SK-N-SH (cell line): ENCODE measurements at regions not wholly inside any gene's neighbourhood (a gene's known extent, or its start where the extent isn't known, plus 50 kb on each side); places are given as distances from the start of the nearest gene placed in this dataset.

Experiments used
- CTCF ChIA-PET: fragments of 300-600, 350-600 bp; formaldehyde crosslinking; extraction: SDS; loops from one replicate; lab custom pipeline; 2021; lab: Yijun Ruan, JAX
- POLR2A ChIA-PET: fragments of 350-600 bp; sonication (Branson Sonifier 250); formaldehyde crosslinking; extraction: SDS; loops from one replicate; lab custom pipeline; 2020; ENCODE audit warnings: antibody characterized with exemption, inconsistent platforms; lab: Yijun Ruan, JAX
- DNase-seq: peaks from one replicate; pipeline ENCODE4 v3.0.0; 2012
- H2AFZ ChIP-seq: fragments of 200-600 bp; sonication (generic); 2 replicates; pipeline ENCODE4 v1.8.1; 2016; ENCODE audit warnings: antibody characterized with exemption, mild to moderate bottlenecking, low read depth
- H3F3A ChIP-seq: fragments of 200-600 bp; sonication (generic); replicated peaks from 2 replicates; pipeline ENCODE3; 2016; ENCODE audit warnings: antibody characterized with exemption, mild to moderate bottlenecking; ENCODE audit not compliant: insufficient read depth
- H3K27ac ChIP-seq, 2 experiments: fragments of 200-500 bp in 1 of 2; fragments of 200-600 bp in 1 of 2; sonication (Bioruptor generic) in 1 of 2; sonication (generic), shearing (Covaris generic) in 1 of 2; 2 replicates each; pipeline versions ENCODE4 v1.5.1 to v1.6.1; 2014 to 2016; ENCODE audit warnings: low read depth in 2 of 2, inconsistent platforms in 1 of 2, low read length in 1 of 2, mild to moderate bottlenecking in 1 of 2, mixed read lengths in 1 of 2
- H3K27me3 ChIP-seq: fragments of 200-600 bp; sonication (generic), shearing (Covaris generic); 2 replicates; pipeline ENCODE4 v1.6.1; 2016; ENCODE audit warnings: mixed run types; ENCODE audit not compliant: insufficient read depth
- H3K36me3 ChIP-seq, 2 experiments: fragments of 200-500 bp in 1 of 2; fragments of 200-600 bp in 1 of 2; sonication (Bioruptor generic) in 1 of 2; sonication (generic) in 1 of 2; replicated peaks in 1 of 2; 2 replicates each; pipeline versions ENCODE3 to v1.5.1; 2014 to 2016; ENCODE audit warnings: low read length in 1 of 2, mild to moderate bottlenecking in 1 of 2; ENCODE audit not compliant: insufficient read depth in 2 of 2, control insufficient read depth in 1 of 2
- H3K4me1 ChIP-seq, 2 experiments: fragments of 200-500 bp in 1 of 2; fragments of 200-600 bp in 1 of 2; sonication (Bioruptor generic) in 1 of 2; sonication (generic), shearing (Covaris generic) in 1 of 2; 2 replicates each; pipeline versions ENCODE4 v1.5.1 to v1.6.1; 2014 to 2016; ENCODE audit warnings: low read depth in 1 of 2, low read length in 1 of 2, mixed run types in 1 of 2; ENCODE audit not compliant: insufficient read depth in 2 of 2, control insufficient read depth in 1 of 2
- H3K4me2 ChIP-seq: fragments of 200-600 bp; sonication (generic), shearing (Covaris generic); 2 replicates; pipeline ENCODE4 v1.6.1; 2017; ENCODE audit warnings: mixed run types
- H3K4me3 ChIP-seq, 2 experiments: fragments of 200-500 bp in 1 of 2; fragments of 200-600 bp in 1 of 2; sonication (Bioruptor generic) in 1 of 2; sonication (generic), shearing (Covaris generic) in 1 of 2; 2 replicates each; pipeline versions ENCODE4 v1.5.1 to v1.8.1; 2014 to 2016; ENCODE audit warnings: low read depth in 2 of 2, inconsistent platforms in 1 of 2, low read length in 1 of 2, mild to moderate bottlenecking in 1 of 2, mixed read lengths in 1 of 2, moderate library complexity in 1 of 2
- H3K79me2 ChIP-seq: fragments of 200-600 bp; sonication (generic); 2 replicates; pipeline ENCODE4 v1.8.1; 2017; ENCODE audit warnings: mild to moderate bottlenecking; ENCODE audit not compliant: insufficient read depth
- H3K9ac ChIP-seq: fragments of 200-600 bp; sonication (generic); 2 replicates; pipeline ENCODE4 v1.6.1; 2017; ENCODE audit warnings: mixed run types
- H3K9me2 ChIP-seq: fragments of 200-600 bp; sonication (generic); 2 replicates; pipeline ENCODE4 v1.6.1; 2017; ENCODE audit warnings: mixed run types
- H3K9me3 ChIP-seq: fragments of 200-600 bp; sonication (generic); 2 replicates; pipeline ENCODE4 v1.6.1; 2017; ENCODE audit warnings: mixed run types, mild to moderate bottlenecking, moderate library complexity
- H4K20me1 ChIP-seq: fragments of 200-600 bp; sonication (generic); 2 replicates; pipeline ENCODE4 v1.6.1; 2017; ENCODE audit warnings: mild to moderate bottlenecking, mixed run types; ENCODE audit not compliant: insufficient read depth
- CHD2 ChIP-seq: fragments of 150-350 bp; IDR thresholded peaks from 2 replicates; pipeline ENCODE4 v1.6.1; 2018; ENCODE audit warnings: low read length; ENCODE audit not compliant: partially characterized antibody
- ELF1 ChIP-seq: IDR thresholded peaks from 2 replicates; pipeline ENCODE4 v1.4.0; 2012
- EZH2phosphoT487 ChIP-seq: fragments of 200-600 bp; sonication (generic); IDR thresholded peaks from 2 replicates; pipeline ENCODE4 v1.6.1; 2017; ENCODE audit warnings: low read depth, mixed run types, mild to moderate bottlenecking, antibody characterized with exemption, moderate library complexity, borderline replicate concordance
- FOXJ3 ChIP-seq: sonication (generic); formaldehyde crosslinking; IDR thresholded peaks from 2 replicates; pipeline ENCODE4 v1.5.1; 2020; ENCODE audit warnings: mild to moderate bottlenecking, missing genetic modification reagents
- FOXM1 ChIP-seq: IDR thresholded peaks from 2 replicates; pipeline ENCODE4 v1.4.0; 2012; ENCODE audit warnings: low read depth, mild to moderate bottlenecking
- GABPA ChIP-seq: IDR thresholded peaks from 2 replicates; pipeline ENCODE4 v1.4.0; 2012; ENCODE audit warnings: low read depth, mild to moderate bottlenecking
- NRF1 ChIP-seq: IDR thresholded peaks from 2 replicates; pipeline ENCODE4 v1.6.1; 2012; ENCODE audit warnings: low read depth, mild to moderate bottlenecking, low read length
- RCOR1 ChIP-seq: fragments of 150-350 bp; IDR thresholded peaks from 2 replicates; pipeline ENCODE4 v1.6.1; 2017; ENCODE audit warnings: antibody characterized with exemption, low read length
- RFX5 ChIP-seq: IDR thresholded peaks from 2 replicates; pipeline ENCODE4 v1.6.1; 2012; ENCODE audit warnings: mild to moderate bottlenecking, improper control_type of control experiment, low read length
- SIN3A ChIP-seq: IDR thresholded peaks from 2 replicates; pipeline ENCODE4 v1.6.1; 2012; ENCODE audit warnings: low read depth, mild to moderate bottlenecking, low read length, moderate library complexity, borderline replicate concordance
- SMC3 ChIP-seq: IDR thresholded peaks from 2 replicates; pipeline ENCODE4 v1.6.1; 2012; ENCODE audit warnings: low read depth, low read length, improper control_type of control experiment
- YY1 ChIP-seq: IDR thresholded peaks from 2 replicates; pipeline ENCODE4 v1.4.0; 2012; ENCODE audit warnings: low read depth, mild to moderate bottlenecking
- WGBS: methylation state at CpG from one replicate; pipeline ENCODE4 v1.1.6; 2017; ENCODE audit warnings: low lambda C conversion rate; 5-methylcytosine and 5-hydroxymethylcytosine counted together
- TF ChIP-seq, protein P1 (sequence below): fragments of 200-600 bp; sonication (generic); IDR thresholded peaks from 2 replicates; pipeline ENCODE4 v1.6.1; 2017; ENCODE audit warnings: antibody characterized with exemption, mild to moderate bottlenecking, moderate library complexity
- TF ChIP-seq, protein P2 (sequence below): fragments of 150-350 bp; IDR thresholded peaks from 2 replicates; pipeline ENCODE4 v1.6.1; 2016; ENCODE audit warnings: mild to moderate bottlenecking, low read depth, low read length
- TF ChIP-seq, protein P3 (sequence below): IDR thresholded peaks from 2 replicates; pipeline ENCODE4 v1.4.0; 2012; ENCODE audit warnings: low read depth, borderline replicate concordance
- TF ChIP-seq, protein P4 (sequence below): IDR thresholded peaks from 2 replicates; pipeline ENCODE4 v1.6.1; 2012; ENCODE audit warnings: mild to moderate bottlenecking, low read depth, low read length, moderate library complexity
- TF ChIP-seq, protein P5 (sequence below): IDR thresholded peaks from 2 replicates; pipeline ENCODE4 v1.4.0; 2012; ENCODE audit warnings: low read depth

DNA sequence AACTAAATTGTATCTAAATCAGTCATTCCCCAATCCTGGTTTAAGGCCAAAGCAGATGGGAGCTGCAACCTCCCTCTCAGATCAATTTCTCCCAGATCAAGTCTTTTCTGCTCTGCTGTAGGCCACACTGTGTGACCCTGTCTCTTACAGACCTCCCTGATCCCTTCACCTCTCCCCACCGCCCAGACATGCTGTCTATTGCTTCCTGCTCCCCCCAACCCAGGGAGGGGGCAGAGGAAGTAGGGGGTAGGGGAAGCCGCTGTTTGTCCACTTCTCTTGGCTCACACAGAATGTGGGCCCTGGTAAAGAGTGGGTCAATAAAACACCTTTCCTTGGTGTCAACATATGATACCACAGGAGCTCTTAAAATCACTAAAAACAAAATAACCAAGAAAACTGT is 226.3 kb downstream of the ENC1 start:
- H3K9me3 ChIP-seq = no peaks in the 10 kb centered on the region
- H3K9ac ChIP-seq = no peak overlapping the region
- ChIA-PET POLR2A (no interaction called here), CTCF (interaction anchor here (1.0 to 1.1 kb wide), 2 partner anchors 10 to 17 kb away, joined by 3 read pairs; no protein-coding TSS in a partner anchor)
- TF ChIP-seq, protein P1, sequence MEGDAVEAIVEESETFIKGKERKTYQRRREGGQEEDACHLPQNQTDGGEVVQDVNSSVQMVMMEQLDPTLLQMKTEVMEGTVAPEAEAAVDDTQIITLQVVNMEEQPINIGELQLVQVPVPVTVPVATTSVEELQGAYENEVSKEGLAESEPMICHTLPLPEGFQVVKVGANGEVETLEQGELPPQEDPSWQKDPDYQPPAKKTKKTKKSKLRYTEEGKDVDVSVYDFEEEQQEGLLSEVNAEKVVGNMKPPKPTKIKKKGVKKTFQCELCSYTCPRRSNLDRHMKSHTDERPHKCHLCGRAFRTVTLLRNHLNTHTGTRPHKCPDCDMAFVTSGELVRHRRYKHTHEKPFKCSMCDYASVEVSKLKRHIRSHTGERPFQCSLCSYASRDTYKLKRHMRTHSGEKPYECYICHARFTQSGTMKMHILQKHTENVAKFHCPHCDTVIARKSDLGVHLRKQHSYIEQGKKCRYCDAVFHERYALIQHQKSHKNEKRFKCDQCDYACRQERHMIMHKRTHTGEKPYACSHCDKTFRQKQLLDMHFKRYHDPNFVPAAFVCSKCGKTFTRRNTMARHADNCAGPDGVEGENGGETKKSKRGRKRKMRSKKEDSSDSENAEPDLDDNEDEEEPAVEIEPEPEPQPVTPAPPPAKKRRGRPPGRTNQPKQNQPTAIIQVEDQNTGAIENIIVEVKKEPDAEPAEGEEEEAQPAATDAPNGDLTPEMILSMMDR = no peak
- TF ChIP-seq YY1 (no peak), NRF1 (no peak), SMC3 (no peak), GABPA (no peak), FOXJ3 (CRISPR knock-in tag) (no peak), FOXM1 (no peak), CHD2 (no peak)
- no peaks in the 10 kb centered on the region for H3K79me2 ChIP-seq
- no peaks in the 10 kb centered on the region for H3K27me3 ChIP-seq
- H3F3A ChIP-seq = no peaks in the 10 kb centered on the region
- no peak overlapping the region for H3K27ac ChIP-seq
- no peak overlapping the region for H2AFZ ChIP-seq
- no peaks in the 10 kb centered on the region for H3K9me2 ChIP-seq
- DNase-seq = no peak
- H3K4me1 ChIP-seq = peaks cover 0 to 14% of the 10 kb centered on the region in 2 experiments; a peak in 2 of 4 replicates
- WGBS = 95% methylated on average over 2 of the region's 2 CpGs
- H3K4me3 ChIP-seq = no peak overlapping the region
- H3K36me3 ChIP-seq = no peaks in the 10 kb centered on the region
- H3K4me2 ChIP-seq = no peak overlapping the region
- H4K20me1 ChIP-seq = no peaks in the 10 kb centered on the region

DNA sequence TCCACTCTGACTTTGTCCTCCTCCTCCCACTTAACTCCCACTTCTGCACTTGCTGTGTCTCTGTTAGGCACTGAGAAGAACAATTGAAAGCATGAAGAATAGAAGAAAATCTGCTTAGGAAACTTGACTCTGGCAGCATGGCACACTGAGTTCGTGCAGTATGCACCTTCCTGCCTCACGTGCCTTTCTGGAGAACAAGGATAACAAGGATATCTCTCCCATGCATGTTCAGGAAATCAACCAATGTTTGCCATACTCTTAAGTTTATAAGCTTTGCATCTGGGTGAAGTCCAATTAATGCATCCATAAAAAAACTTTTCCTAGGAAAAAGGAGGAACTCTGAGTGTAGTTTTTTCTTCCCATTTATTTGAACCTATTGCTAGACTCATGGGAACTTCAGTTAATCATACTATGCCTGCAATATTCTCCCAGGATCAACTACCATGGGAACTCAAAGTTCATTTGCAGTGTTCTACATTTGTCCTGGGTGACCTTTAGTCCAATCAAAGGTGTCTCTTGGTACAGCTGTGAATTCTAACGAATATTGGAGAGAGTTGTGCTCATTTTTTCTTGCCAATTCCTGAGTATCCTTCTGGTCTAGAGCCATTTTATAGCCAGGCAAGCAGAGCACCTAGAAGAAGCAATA is 227.0 kb downstream of the ENC1 start:
- POLR2A ChIA-PET = no interaction called here
- TF ChIP-seq, protein P2, sequence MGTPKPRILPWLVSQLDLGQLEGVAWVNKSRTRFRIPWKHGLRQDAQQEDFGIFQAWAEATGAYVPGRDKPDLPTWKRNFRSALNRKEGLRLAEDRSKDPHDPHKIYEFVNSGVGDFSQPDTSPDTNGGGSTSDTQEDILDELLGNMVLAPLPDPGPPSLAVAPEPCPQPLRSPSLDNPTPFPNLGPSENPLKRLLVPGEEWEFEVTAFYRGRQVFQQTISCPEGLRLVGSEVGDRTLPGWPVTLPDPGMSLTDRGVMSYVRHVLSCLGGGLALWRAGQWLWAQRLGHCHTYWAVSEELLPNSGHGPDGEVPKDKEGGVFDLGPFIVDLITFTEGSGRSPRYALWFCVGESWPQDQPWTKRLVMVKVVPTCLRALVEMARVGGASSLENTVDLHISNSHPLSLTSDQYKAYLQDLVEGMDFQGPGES = no peak
- TF ChIP-seq, protein P1 = no peak
- TF ChIP-seq EZH2phosphoT487 (no peak), SIN3A (no peak), GABPA (no peak), RCOR1 (no peak), ELF1 (no peak), RFX5 (no peak), SMC3 (no peak)
- TF ChIP-seq, protein P3, sequence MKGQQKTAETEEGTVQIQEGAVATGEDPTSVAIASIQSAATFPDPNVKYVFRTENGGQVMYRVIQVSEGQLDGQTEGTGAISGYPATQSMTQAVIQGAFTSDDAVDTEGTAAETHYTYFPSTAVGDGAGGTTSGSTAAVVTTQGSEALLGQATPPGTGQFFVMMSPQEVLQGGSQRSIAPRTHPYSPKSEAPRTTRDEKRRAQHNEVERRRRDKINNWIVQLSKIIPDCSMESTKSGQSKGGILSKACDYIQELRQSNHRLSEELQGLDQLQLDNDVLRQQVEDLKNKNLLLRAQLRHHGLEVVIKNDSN = no peak
- TF ChIP-seq, protein P4, sequence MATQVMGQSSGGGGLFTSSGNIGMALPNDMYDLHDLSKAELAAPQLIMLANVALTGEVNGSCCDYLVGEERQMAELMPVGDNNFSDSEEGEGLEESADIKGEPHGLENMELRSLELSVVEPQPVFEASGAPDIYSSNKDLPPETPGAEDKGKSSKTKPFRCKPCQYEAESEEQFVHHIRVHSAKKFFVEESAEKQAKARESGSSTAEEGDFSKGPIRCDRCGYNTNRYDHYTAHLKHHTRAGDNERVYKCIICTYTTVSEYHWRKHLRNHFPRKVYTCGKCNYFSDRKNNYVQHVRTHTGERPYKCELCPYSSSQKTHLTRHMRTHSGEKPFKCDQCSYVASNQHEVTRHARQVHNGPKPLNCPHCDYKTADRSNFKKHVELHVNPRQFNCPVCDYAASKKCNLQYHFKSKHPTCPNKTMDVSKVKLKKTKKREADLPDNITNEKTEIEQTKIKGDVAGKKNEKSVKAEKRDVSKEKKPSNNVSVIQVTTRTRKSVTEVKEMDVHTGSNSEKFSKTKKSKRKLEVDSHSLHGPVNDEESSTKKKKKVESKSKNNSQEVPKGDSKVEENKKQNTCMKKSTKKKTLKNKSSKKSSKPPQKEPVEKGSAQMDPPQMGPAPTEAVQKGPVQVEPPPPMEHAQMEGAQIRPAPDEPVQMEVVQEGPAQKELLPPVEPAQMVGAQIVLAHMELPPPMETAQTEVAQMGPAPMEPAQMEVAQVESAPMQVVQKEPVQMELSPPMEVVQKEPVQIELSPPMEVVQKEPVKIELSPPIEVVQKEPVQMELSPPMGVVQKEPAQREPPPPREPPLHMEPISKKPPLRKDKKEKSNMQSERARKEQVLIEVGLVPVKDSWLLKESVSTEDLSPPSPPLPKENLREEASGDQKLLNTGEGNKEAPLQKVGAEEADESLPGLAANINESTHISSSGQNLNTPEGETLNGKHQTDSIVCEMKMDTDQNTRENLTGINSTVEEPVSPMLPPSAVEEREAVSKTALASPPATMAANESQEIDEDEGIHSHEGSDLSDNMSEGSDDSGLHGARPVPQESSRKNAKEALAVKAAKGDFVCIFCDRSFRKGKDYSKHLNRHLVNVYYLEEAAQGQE = no peak
- TF ChIP-seq, protein P5, sequence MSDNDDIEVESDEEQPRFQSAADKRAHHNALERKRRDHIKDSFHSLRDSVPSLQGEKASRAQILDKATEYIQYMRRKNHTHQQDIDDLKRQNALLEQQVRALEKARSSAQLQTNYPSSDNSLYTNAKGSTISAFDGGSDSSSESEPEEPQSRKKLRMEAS = no peak

More for the DNA sequence above, 227.0 kb downstream of the ENC1 start:
- Histone ChIP-seq H3K4me2 (no peak overlapping the region), H3K4me3 (no peak overlapping the region), H3K36me3 (no peaks in the 10 kb centered on the region), H3K9me2 (no peaks in the 10 kb centered on the region), H3K27me3 (no peaks in the 10 kb centered on the region), H3K9me3 (no peaks in the 10 kb centered on the region), H3F3A (no peaks in the 10 kb centered on the region), H4K20me1 (no peaks in the 10 kb centered on the region), H3K27ac (no peak overlapping the region), H2AFZ (no peak overlapping the region), H3K79me2 (no peaks in the 10 kb centered on the region), H3K4me1 (peaks cover 0 to 15% of the 10 kb centered on the region in 2 experiments; a peak in 2 of 4 replicates), H3K9ac (no peak overlapping the region)
- no peak for DNase-seq
- WGBS = 71% methylated on average over 3 of the region's 3 CpGs
- CTCF ChIA-PET = interaction anchor here (1.0 to 1.1 kb wide), 2 partner anchors 11 to 17 kb away, joined by 3 read pairs; no protein-coding TSS in a partner anchor
